ENCODE measurements at regions not wholly inside any gene's neighbourhood (a gene's known extent, or its start where the extent isn't known, plus 50 kb on each side); places are given as distances from the start of the nearest gene placed in this dataset.
"Not testable (repeated sequence)": the region's sequence is repeated elsewhere in the genome, so short reads cannot be mapped to it uniquely, and the experiment has no call there.

DNA sequence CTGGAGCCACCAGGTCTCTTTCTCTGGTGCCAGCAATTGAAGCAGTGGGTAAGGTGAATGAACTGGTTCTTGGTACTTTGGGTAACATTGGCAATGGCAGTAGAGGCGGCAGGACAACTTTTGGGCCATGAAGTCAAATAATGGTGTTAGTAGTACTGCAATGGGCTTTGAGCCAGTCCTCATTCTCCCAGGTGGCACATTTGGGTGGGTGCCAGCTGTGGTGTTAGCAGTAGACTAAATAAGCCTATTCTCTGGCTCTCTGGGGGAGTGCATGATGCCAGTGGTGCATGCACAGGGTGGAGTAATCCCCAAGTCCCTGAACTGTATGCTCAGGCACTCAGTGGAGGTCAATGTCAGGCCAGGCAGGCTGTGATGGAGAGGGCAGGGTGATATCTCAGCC lies 120.2 kb upstream of the LRRTM4 start:
- H3K27me3 Mint-ChIP-seq (ENCODE audit: low read depth) = no peaks in the 10 kb centered on the region
- peaks cover 24% of the 10 kb centered on the region for H3K9me3 Mint-ChIP-seq
- no peaks in the 10 kb centered on the region for H3K4me1 Mint-ChIP-seq
- no peaks in the 10 kb centered on the region for H3K36me3 Mint-ChIP-seq (ENCODE audit: low read depth)
- TF ChIP-seq, protein P1, sequence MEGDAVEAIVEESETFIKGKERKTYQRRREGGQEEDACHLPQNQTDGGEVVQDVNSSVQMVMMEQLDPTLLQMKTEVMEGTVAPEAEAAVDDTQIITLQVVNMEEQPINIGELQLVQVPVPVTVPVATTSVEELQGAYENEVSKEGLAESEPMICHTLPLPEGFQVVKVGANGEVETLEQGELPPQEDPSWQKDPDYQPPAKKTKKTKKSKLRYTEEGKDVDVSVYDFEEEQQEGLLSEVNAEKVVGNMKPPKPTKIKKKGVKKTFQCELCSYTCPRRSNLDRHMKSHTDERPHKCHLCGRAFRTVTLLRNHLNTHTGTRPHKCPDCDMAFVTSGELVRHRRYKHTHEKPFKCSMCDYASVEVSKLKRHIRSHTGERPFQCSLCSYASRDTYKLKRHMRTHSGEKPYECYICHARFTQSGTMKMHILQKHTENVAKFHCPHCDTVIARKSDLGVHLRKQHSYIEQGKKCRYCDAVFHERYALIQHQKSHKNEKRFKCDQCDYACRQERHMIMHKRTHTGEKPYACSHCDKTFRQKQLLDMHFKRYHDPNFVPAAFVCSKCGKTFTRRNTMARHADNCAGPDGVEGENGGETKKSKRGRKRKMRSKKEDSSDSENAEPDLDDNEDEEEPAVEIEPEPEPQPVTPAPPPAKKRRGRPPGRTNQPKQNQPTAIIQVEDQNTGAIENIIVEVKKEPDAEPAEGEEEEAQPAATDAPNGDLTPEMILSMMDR (IDR thresholded peaks at IDR 0.05; ENCODE audit: unreplicated experiment in 3 of 3) = no peak
- H3K27ac Mint-ChIP-seq = no peak overlapping the region
- no peak overlapping the region for H3K4me3 Mint-ChIP-seq

- H3K4me3 Mint-ChIP-seq = no peak overlapping the region
- no peaks in the 10 kb centered on the region for H3K36me3 Mint-ChIP-seq (ENCODE audit: low read depth)
- H3K4me1 Mint-ChIP-seq = no peaks in the 10 kb centered on the region
- no peaks in the 10 kb centered on the region for H3K27me3 Mint-ChIP-seq (ENCODE audit: low read depth)
- TF ChIP-seq, protein P1 (IDR thresholded peaks at IDR 0.05; ENCODE audit: unreplicated experiment in 3 of 3) = no peak
- H3K27ac Mint-ChIP-seq = no peak overlapping the region
- peaks cover 4% of the 10 kb centered on the region for H3K9me3 Mint-ChIP-seq
These were observed 127.7 kb upstream of the LRRTM4 start for GRCh38 chr2:77649856-77650255.

DNA sequence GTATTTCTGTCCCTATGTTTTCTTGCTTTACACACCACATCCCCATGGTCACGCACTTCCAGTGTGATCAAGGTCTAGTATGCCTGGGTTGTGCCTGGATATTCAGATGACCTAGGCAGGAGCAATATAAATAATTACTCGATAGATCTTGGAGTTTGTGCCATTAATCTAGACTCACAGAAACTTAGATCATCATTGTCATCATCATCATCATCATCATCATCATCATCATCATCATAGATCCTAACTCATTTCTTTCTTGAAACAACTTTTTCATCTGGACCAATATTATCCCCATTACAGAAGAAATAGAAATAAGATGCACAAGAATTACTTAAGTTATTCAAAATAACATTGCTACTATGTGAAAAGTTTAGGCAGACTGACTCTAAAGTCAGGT lies 130.3 kb upstream of the LRRTM4 start:
- Mint-ChIP-seq H3K4me1 (no peaks in the 10 kb centered on the region), H3K9me3 (no peaks in the 10 kb centered on the region), H3K27ac (no peak overlapping the region), H3K36me3 (ENCODE audit: low read depth) (no peaks in the 10 kb centered on the region), H3K4me3 (no peak overlapping the region), H3K27me3 (ENCODE audit: low read depth) (no peaks in the 10 kb centered on the region)
- TF ChIP-seq, protein P1 (IDR thresholded peaks at IDR 0.05; ENCODE audit: unreplicated experiment in 3 of 3) = no peak

- no peak overlapping the region for H3K4me3 Mint-ChIP-seq
- H3K27me3 Mint-ChIP-seq (ENCODE audit: low read depth) = no peaks in the 10 kb centered on the region
- H3K4me1 Mint-ChIP-seq = no peaks in the 10 kb centered on the region
- no peak overlapping the region for H3K27ac Mint-ChIP-seq
- TF ChIP-seq, protein P1 (IDR thresholded peaks at IDR 0.05; ENCODE audit: unreplicated experiment in 3 of 3) = no peak
- no peaks in the 10 kb centered on the region for H3K9me3 Mint-ChIP-seq
- H3K36me3 Mint-ChIP-seq (ENCODE audit: low read depth) = no peaks in the 10 kb centered on the region
These were observed 142.3 kb upstream of the LRRTM4 start for GRCh38 chr2:77664491-77664890.

- Mint-ChIP-seq H3K9me3 (no peaks in the 10 kb centered on the region), H3K27ac (no peak overlapping the region), H3K36me3 (ENCODE audit: low read depth) (no peaks in the 10 kb centered on the region), H3K27me3 (ENCODE audit: low read depth) (no peaks in the 10 kb centered on the region), H3K4me3 (no peak overlapping the region), H3K4me1 (no peaks in the 10 kb centered on the region)
- TF ChIP-seq, protein P1 (IDR thresholded peaks at IDR 0.05; ENCODE audit: unreplicated experiment in 3 of 3) = no peak
These were observed 144.2 kb upstream of the LRRTM4 start for GRCh38 chr2:77666251-77666980.

GRCh38 chr2:77684543-77685319 lies 162.6 kb upstream of the LRRTM4 start:
- H3K27me3 Mint-ChIP-seq (ENCODE audit: low read depth); H3K9me3 Mint-ChIP-seq; H3K36me3 Mint-ChIP-seq (ENCODE audit: low read depth); H3K4me3 Mint-ChIP-seq: not testable (repeated sequence)
- Mint-ChIP-seq H3K4me1 (peaks cover 11% of the 10 kb centered on the region), H3K27ac (peak overlapping the region; percentile 68 to 80 (median 73))

Measured in nephron (organoid).